ENCODE measurements at regions not wholly inside any gene's neighbourhood (a gene's known extent, or its start where the extent isn't known, plus 50 kb on each side); places are given as distances from the start of the nearest gene placed in this dataset.
"Not testable (repeated sequence)": the region's sequence is repeated elsewhere in the genome, so short reads cannot be mapped to it uniquely, and the experiment has no call there.

DNA sequence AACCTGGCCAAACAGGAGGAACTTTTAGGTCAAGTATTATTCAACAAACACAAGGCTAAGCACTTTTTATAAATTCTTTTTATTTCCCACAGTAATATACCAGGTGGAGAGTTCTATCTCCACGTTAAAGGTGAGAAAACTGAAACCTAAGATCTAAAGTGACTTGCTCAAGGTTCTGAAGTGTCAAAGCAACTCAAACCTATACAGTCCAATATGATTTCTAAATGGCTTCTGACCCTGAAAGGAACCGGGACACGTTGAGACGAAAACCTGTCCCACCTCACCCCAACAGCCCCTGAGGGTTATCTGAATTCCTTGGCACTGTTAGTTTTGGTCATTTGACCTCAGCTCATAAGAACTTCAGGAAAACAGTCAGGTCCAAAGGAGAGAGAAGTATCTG, 814.5 kb upstream of the LRATD1 start:
- Histone ChIP-seq H3K9ac (ENCODE audit: low read depth, low read length) (no peak overlapping the region), H3K9me3 (ENCODE audit: control insufficient read depth, insufficient read depth, low read length) (no peaks in the 10 kb centered on the region), H3K4me1 (ENCODE audit: control insufficient read depth, insufficient read depth, low read length) (no peaks in the 10 kb centered on the region), H3K36me3 (ENCODE audit: control insufficient read depth, insufficient read depth, low read length) (no peaks in the 10 kb centered on the region), H3K4me3 (ENCODE audit: low read depth, low read length) (no peak overlapping the region), H3K27me3 (ENCODE audit: control insufficient read depth, insufficient read depth, low read length) (peaks cover 71% of the 10 kb centered on the region)

DNA sequence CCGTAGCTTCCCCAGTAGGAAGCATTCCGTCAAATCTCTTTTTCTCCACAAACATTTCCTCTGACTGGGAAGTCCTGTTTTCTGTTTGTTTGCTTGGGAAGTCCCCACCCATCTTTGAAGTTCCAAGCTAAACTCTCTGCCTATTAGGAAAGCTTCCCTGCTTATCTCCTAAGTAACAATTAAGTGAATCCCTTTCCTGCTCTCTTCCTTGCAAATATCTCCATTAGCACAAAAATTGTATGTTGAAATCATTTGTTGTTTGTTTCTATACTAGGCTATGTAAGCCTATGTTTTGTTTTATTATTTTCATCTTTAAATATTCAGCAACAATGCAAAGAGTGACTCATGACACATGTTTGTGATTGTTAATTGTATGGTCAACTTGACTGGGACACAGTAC, 812.6 kb upstream of the LRATD1 start:
- peaks cover 81% of the 10 kb centered on the region for H3K27me3 ChIP-seq (ENCODE audit: control insufficient read depth, insufficient read depth, low read length)
- H3K9ac ChIP-seq (ENCODE audit: low read depth, low read length) = no peak overlapping the region
- no peaks in the 10 kb centered on the region for H3K9me3 ChIP-seq (ENCODE audit: control insufficient read depth, insufficient read depth, low read length)
- H3K36me3 ChIP-seq (ENCODE audit: control insufficient read depth, insufficient read depth, low read length) = no peaks in the 10 kb centered on the region
- no peaks in the 10 kb centered on the region for H3K4me1 ChIP-seq (ENCODE audit: control insufficient read depth, insufficient read depth, low read length)
- H3K4me3 ChIP-seq (ENCODE audit: low read depth, low read length) = no peak overlapping the region

DNA sequence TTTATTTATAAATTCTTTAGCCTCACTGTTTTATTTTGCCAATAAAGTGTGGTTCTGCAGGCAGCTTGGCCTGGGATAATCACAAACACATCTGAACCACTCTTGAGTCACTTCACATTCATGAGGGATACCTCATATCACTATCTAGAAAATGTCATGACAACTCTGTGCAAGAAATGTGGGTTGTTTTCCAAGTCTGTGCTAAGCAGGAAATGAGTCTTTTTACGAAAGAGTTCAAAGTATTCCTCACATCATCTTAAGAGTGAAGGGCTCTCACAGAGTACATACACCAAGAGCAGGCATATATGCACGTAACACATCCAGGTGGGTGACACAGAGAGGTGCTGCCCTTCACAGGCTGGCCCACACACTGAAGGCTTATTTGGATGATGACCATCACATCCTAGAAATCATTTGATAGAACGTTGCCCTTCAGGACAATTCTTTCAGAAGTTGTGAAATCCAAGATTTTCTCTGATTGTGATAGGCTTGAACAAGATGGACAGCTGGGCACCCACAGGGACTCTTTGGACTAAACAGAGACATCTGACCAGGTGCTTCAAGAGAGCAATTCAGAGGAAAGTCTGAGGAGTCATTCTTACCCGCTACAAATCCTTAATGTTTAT, 811.1 kb upstream of the LRATD1 start:
- H3K27me3 ChIP-seq (ENCODE audit: control insufficient read depth, insufficient read depth, low read length) = peaks cover 86% of the 10 kb centered on the region
- no peaks in the 10 kb centered on the region for H3K9me3 ChIP-seq (ENCODE audit: control insufficient read depth, insufficient read depth, low read length)
- no peaks in the 10 kb centered on the region for H3K36me3 ChIP-seq (ENCODE audit: control insufficient read depth, insufficient read depth, low read length)
- H3K4me1 ChIP-seq (ENCODE audit: control insufficient read depth, insufficient read depth, low read length) = no peaks in the 10 kb centered on the region
- peak overlapping the region; percentile 8 for H3K4me3 ChIP-seq (ENCODE audit: low read depth, low read length)
- no peak overlapping the region for H3K9ac ChIP-seq (ENCODE audit: low read depth, low read length)

DNA sequence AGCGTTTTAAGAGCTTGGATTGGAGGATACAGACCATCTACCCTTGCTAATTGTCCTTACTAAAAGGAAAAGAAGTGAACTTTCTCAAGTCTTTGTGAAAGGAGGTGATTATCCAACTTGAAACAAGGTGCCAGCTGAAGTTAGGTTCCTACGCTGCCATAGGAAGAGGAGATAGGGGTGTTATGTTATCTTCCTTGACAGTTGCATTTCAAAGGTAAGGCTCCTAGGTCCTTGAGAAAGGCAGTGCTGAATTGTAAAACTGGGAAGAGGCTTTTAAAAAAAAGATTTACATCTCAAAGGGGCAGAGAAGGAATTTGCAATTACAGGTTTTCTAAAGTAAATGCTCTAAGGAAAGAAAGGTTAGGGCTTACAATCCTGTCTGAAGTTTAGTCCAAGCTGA, 810.2 kb upstream of the LRATD1 start:
- Histone ChIP-seq H3K27me3 (ENCODE audit: control insufficient read depth, insufficient read depth, low read length) (peaks cover 86% of the 10 kb centered on the region), H3K9ac (ENCODE audit: low read depth, low read length) (no peak overlapping the region), H3K36me3 (ENCODE audit: control insufficient read depth, insufficient read depth, low read length) (no peaks in the 10 kb centered on the region), H3K4me1 (ENCODE audit: control insufficient read depth, insufficient read depth, low read length) (no peaks in the 10 kb centered on the region), H3K4me3 (ENCODE audit: low read depth, low read length) (no peak overlapping the region), H3K9me3 (ENCODE audit: control insufficient read depth, insufficient read depth, low read length) (no peaks in the 10 kb centered on the region)

DNA sequence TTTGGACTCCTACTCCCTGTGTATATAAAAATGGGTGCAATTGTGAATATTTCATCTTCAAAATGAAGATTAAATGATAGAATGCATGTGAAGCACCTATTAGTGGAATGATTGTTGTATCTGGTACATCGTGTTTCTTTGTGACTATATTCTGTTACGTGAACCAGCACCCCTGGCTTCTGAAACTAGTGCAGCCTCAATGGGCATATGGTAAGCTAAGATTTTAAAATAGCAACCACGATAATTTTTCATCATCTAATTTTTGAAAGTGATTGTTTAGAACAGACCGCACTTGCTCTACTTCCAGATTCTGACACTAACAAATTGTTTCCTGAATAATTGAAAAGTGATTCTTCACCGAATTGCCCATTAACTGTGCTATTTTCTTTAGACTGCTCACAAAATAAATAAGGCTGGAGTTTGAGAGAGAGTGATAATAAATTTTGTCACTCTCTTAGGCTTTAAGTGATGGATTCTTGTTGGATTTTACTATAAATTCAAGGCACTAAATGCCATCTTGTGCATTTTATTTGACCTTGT, 806.1 kb upstream of the LRATD1 start:
- Histone ChIP-seq H3K4me3 (ENCODE audit: low read depth, low read length) (no peak overlapping the region), H3K36me3 (ENCODE audit: control insufficient read depth, insufficient read depth, low read length) (no peaks in the 10 kb centered on the region), H3K4me1 (ENCODE audit: control insufficient read depth, insufficient read depth, low read length) (no peaks in the 10 kb centered on the region), H3K9me3 (ENCODE audit: control insufficient read depth, insufficient read depth, low read length) (no peaks in the 10 kb centered on the region), H3K27me3 (ENCODE audit: control insufficient read depth, insufficient read depth, low read length) (peaks cover 71% of the 10 kb centered on the region), H3K9ac (ENCODE audit: low read depth, low read length) (no peak overlapping the region)

DNA sequence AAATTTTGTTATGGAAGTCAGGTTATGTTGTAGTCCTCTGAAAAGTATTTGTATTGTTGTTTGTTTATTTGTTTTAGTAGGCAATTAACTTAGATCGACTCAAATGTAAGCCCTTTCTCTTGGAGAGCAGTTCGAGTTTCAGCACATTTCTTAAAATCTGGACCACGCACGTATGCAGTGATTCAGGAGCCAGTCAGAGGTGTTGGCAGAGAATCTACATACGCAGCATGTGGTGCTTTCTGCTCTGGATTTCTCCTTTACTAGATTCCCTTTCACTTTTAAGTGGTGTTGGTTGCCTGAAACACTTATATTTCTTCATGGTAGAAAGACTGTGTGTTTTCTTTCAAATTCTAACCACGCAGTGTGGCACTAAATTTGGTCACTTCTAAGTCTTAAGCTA, 773.9 kb upstream of the LRATD1 start:
- H3K27me3 ChIP-seq (ENCODE audit: control insufficient read depth, insufficient read depth, low read length) = no peaks in the 10 kb centered on the region
- H3K4me1 ChIP-seq (ENCODE audit: control insufficient read depth, insufficient read depth, low read length) = no peaks in the 10 kb centered on the region
- H3K9me3 ChIP-seq (ENCODE audit: control insufficient read depth, insufficient read depth, low read length) = no peaks in the 10 kb centered on the region
- no peaks in the 10 kb centered on the region for H3K36me3 ChIP-seq (ENCODE audit: control insufficient read depth, insufficient read depth, low read length)
- H3K4me3 ChIP-seq (ENCODE audit: low read depth, low read length) = no peak overlapping the region
- no peak overlapping the region for H3K9ac ChIP-seq (ENCODE audit: low read depth, low read length)

DNA sequence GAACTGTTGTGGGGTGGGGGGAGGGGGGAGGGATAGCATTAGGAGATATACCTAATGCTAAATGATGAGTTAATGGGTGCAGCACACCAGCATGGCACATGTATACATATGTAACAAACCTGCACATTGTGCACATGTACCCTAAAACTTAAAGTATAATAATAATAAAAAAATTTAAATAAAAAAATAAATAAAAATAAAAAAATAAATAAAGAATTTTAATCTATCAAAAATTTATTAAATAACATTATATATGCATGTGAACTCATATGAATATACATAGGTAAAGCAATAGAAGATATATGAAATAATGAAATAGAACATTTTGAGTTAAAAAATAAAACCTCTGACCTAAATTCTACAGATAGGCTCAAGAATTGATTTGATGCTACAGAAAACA, 764.2 kb upstream of the LRATD1 start:
- not testable (repeated sequence) for H3K4me1 ChIP-seq (ENCODE audit: control insufficient read depth, insufficient read depth, low read length); H3K4me3 ChIP-seq (ENCODE audit: low read depth, low read length); H3K9me3 ChIP-seq (ENCODE audit: control insufficient read depth, insufficient read depth, low read length); H3K36me3 ChIP-seq (ENCODE audit: control insufficient read depth, insufficient read depth, low read length); H3K9ac ChIP-seq (ENCODE audit: low read depth, low read length); H3K27me3 ChIP-seq (ENCODE audit: control insufficient read depth, insufficient read depth, low read length)

DNA sequence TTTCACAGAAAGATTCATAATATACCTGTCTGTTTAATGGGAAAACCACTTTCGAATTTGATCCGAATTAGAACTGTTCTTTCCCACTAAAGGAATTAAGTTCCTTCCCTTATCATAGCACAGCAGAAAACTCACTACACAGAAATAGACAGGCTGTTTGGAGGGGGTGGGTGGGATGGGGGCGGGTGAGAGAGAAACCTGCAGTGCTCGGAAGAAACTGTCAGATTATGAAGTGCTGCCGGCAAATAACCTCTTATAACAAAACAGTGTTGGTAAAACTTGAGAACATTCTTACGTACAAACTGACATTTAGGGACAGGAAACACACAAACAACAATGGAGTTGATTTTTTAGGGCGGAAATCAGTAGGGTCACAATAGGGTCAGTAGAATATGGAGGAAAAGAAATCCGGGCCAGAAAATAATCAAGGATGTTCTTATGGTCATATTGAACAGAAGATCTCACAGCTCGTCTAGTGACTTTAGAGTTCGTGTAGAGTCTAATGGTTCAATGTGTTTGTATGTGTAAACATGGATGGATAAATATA, 756.0 kb upstream of the LRATD1 start:
- H3K9me3 ChIP-seq (ENCODE audit: control insufficient read depth, insufficient read depth, low read length) = no peaks in the 10 kb centered on the region
- no peaks in the 10 kb centered on the region for H3K36me3 ChIP-seq (ENCODE audit: control insufficient read depth, insufficient read depth, low read length)
- H3K27me3 ChIP-seq (ENCODE audit: control insufficient read depth, insufficient read depth, low read length) = no peaks in the 10 kb centered on the region
- H3K9ac ChIP-seq (ENCODE audit: low read depth, low read length) = no peak overlapping the region
- H3K4me1 ChIP-seq (ENCODE audit: control insufficient read depth, insufficient read depth, low read length) = no peaks in the 10 kb centered on the region
- no peak overlapping the region for H3K4me3 ChIP-seq (ENCODE audit: low read depth, low read length)

DNA sequence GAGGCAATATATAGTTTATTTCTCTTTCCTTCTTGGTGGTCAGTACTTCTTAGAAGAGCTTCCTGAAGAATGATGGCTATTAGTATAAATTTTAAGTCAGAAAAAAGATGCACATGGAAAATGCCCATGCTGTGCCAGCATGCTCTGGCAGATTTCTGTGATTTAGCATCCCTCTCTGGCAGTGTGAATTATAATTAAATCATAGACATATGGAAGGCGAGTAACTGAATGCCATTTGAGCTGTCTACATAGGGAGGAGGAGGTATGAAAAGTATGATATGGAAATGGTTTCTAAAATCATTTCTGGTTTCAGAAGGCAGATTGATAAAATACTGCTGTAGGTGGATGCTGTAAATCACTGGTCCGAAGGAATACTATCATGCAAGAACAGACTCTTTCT, 754.9 kb upstream of the LRATD1 start:
- no peaks in the 10 kb centered on the region for H3K27me3 ChIP-seq (ENCODE audit: control insufficient read depth, insufficient read depth, low read length)
- no peaks in the 10 kb centered on the region for H3K9me3 ChIP-seq (ENCODE audit: control insufficient read depth, insufficient read depth, low read length)
- H3K4me1 ChIP-seq (ENCODE audit: control insufficient read depth, insufficient read depth, low read length) = no peaks in the 10 kb centered on the region
- H3K36me3 ChIP-seq (ENCODE audit: control insufficient read depth, insufficient read depth, low read length) = no peaks in the 10 kb centered on the region
- H3K9ac ChIP-seq (ENCODE audit: low read depth, low read length) = no peak overlapping the region
- no peak overlapping the region for H3K4me3 ChIP-seq (ENCODE audit: low read depth, low read length)

DNA sequence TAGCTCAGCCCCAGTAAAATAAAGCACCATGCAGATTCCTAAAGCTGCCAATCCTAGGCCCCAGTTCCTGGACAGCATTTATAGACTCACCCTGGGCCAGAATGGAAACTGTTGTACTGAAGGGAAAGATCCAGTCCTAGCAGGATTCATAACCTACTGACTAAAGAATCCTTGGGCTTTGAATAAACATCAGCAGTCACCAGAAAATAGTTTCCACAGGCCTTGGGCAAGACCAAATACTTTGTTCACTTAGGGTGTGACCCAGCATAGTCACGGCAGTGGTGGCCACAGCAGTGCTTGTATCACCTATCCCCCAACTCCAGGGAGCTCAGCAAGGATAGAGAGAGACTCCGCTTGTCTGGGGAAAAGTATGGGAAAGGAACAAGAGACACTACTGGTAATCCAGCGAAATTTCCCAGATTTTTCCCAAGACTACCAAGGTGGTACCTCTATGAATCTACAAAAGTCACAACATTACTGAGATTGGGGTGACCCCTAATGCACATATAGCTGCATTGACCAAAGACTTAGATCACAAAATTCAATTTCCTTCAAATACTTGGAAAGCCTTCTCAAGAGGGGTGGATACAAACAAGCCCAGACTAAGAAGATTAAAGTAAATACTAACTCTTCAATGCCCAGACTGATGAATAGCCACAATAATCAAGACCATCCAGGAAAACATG, 748.1 kb upstream of the LRATD1 start:
- no peaks in the 10 kb centered on the region for H3K4me1 ChIP-seq (ENCODE audit: control insufficient read depth, insufficient read depth, low read length)
- H3K27me3 ChIP-seq (ENCODE audit: control insufficient read depth, insufficient read depth, low read length) = no peaks in the 10 kb centered on the region
- no peaks in the 10 kb centered on the region for H3K9me3 ChIP-seq (ENCODE audit: control insufficient read depth, insufficient read depth, low read length)
- H3K36me3 ChIP-seq (ENCODE audit: control insufficient read depth, insufficient read depth, low read length) = no peaks in the 10 kb centered on the region
- no peak overlapping the region for H3K4me3 ChIP-seq (ENCODE audit: low read depth, low read length)
- no peak overlapping the region for H3K9ac ChIP-seq (ENCODE audit: low read depth, low read length)

DNA sequence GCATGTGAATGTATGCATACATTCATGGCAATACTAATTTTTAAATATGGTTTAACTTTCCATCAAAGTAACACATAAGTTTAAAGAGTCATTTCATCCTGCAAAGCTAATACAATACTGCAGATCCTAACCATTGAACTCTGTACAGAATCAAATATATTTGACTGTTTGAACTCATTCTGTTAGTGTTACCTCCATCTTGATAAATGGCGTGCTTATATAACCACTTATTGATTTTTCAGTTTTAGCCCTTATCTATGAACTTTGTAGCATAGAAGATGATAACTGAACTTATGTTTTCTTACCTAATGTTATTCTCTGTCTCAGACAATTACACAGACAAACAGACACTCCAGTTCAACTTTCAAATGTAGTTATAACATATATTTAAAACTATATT, 731.0 kb upstream of the LRATD1 start:
- Histone ChIP-seq H3K27me3 (ENCODE audit: control insufficient read depth, insufficient read depth, low read length) (no peaks in the 10 kb centered on the region), H3K36me3 (ENCODE audit: control insufficient read depth, insufficient read depth, low read length) (no peaks in the 10 kb centered on the region), H3K4me3 (ENCODE audit: low read depth, low read length) (no peak overlapping the region), H3K4me1 (ENCODE audit: control insufficient read depth, insufficient read depth, low read length) (no peaks in the 10 kb centered on the region), H3K9me3 (ENCODE audit: control insufficient read depth, insufficient read depth, low read length) (peaks cover 3% of the 10 kb centered on the region), H3K9ac (ENCODE audit: low read depth, low read length) (no peak overlapping the region)

DNA sequence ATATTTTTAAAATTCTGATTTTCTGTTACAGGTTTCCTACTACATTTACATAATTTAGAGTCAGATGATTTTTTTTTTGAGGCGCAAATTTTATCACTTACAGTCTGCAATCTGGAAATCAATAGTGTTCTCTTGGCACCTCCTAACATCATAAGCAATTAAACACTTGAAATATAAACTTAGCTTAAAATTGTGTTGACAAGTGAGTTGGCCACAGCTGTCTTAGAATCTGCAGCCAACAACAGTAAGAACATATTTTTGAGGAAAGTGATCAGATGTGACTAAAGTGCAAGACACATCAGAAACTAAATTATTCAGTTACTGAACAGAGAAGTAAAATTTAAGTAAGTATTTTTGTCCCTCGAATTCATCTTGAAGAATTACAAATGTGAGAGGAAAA, 726.7 kb upstream of the LRATD1 start:
- Histone ChIP-seq H3K4me3 (ENCODE audit: low read depth, low read length) (no peak overlapping the region), H3K36me3 (ENCODE audit: control insufficient read depth, insufficient read depth, low read length) (no peaks in the 10 kb centered on the region), H3K4me1 (ENCODE audit: control insufficient read depth, insufficient read depth, low read length) (no peaks in the 10 kb centered on the region), H3K27me3 (ENCODE audit: control insufficient read depth, insufficient read depth, low read length) (no peaks in the 10 kb centered on the region), H3K9me3 (ENCODE audit: control insufficient read depth, insufficient read depth, low read length) (no peaks in the 10 kb centered on the region), H3K9ac (ENCODE audit: low read depth, low read length) (no peak overlapping the region)
